PFSK-1 (cell line): ENCODE measurements at regions not wholly inside any gene's neighbourhood (a gene's known extent, or its start where the extent isn't known, plus 50 kb on each side); places are given as distances from the start of the nearest gene placed in this dataset.

ENCODE experiments used
- POLR2AphosphoS5 ChIP-seq: IDR thresholded peaks from 2 replicates; pipeline ENCODE4 v1.6.1; 2012; ENCODE audit warnings: low read depth, mild to moderate bottlenecking, control low read depth, low read length, moderate library complexity
- SIN3A ChIP-seq: IDR thresholded peaks from 2 replicates; pipeline ENCODE4 v1.6.1; 2012; ENCODE audit warnings: mild to moderate bottlenecking, low read length, moderate library complexity, borderline replicate concordance; ENCODE audit not compliant: insufficient read depth
- TAF1 ChIP-seq: IDR thresholded peaks from 2 replicates; pipeline ENCODE4 v1.6.1; 2012; ENCODE audit warnings: low read length, control low read depth, borderline replicate concordance; ENCODE audit not compliant: insufficient read depth
- TF ChIP-seq, protein P1 (sequence below), 2 experiments: IDR thresholded peaks; 2 replicates each; pipeline versions ENCODE4 v1.6.1 to v1.8.0; 2011 to 2012; ENCODE audit warnings: low read depth in 2 of 2, low read length in 2 of 2, control low read depth in 1 of 2, inconsistent platforms in 1 of 2, mild to moderate bottlenecking in 1 of 2, moderate library complexity in 1 of 2; ENCODE audit not compliant: insufficient read depth in 1 of 2

GRCh38 chr5:57948091-57948490 is 465.5 kb upstream of the ACTBL2 start:
- TF ChIP-seq POLR2AphosphoS5 (no peak), SIN3A (no peak), TAF1 (no peak)
- TF ChIP-seq, protein P1, sequence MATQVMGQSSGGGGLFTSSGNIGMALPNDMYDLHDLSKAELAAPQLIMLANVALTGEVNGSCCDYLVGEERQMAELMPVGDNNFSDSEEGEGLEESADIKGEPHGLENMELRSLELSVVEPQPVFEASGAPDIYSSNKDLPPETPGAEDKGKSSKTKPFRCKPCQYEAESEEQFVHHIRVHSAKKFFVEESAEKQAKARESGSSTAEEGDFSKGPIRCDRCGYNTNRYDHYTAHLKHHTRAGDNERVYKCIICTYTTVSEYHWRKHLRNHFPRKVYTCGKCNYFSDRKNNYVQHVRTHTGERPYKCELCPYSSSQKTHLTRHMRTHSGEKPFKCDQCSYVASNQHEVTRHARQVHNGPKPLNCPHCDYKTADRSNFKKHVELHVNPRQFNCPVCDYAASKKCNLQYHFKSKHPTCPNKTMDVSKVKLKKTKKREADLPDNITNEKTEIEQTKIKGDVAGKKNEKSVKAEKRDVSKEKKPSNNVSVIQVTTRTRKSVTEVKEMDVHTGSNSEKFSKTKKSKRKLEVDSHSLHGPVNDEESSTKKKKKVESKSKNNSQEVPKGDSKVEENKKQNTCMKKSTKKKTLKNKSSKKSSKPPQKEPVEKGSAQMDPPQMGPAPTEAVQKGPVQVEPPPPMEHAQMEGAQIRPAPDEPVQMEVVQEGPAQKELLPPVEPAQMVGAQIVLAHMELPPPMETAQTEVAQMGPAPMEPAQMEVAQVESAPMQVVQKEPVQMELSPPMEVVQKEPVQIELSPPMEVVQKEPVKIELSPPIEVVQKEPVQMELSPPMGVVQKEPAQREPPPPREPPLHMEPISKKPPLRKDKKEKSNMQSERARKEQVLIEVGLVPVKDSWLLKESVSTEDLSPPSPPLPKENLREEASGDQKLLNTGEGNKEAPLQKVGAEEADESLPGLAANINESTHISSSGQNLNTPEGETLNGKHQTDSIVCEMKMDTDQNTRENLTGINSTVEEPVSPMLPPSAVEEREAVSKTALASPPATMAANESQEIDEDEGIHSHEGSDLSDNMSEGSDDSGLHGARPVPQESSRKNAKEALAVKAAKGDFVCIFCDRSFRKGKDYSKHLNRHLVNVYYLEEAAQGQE (IDR thresholded peaks at IDR 0.05; ENCODE audit: insufficient read depth in 1 of 2, low read depth in 2 of 2, low read length in 2 of 2), result no peak
